ENCODE measurements at regions not wholly inside any gene's neighbourhood (a gene's known extent, or its start where the extent isn't known, plus 50 kb on each side); places are given as distances from the start of the nearest gene placed in this dataset.

GRCh38 chr1:221069178-221069903 lies 190.1 kb downstream of the HLX start:
- no peak overlapping the region for H2AFZ ChIP-seq (ENCODE audit: low read depth, low read length)
- H3K4me1 ChIP-seq (ENCODE audit: control insufficient read depth, extremely low read depth, insufficient read depth, low read length), result no peaks in the 10 kb centered on the region
- no peak for DNase-seq (ENCODE audit: low read depth, low spot score)
- H3K79me2 ChIP-seq (ENCODE audit: control insufficient read depth, insufficient read depth, low read length), result no peaks in the 10 kb centered on the region
- H3K9me1 ChIP-seq (replicated peaks; ENCODE audit: control insufficient read depth, extremely low read depth, insufficient read depth, low read length), result no peaks in the 10 kb centered on the region
- CTCF ChIA-PET, result interaction anchor here (0.8 kb wide), 1 partner anchor 134 kb away, joined by 3 read pairs; no protein-coding TSS in a partner anchor
- TF ChIP-seq MAX (IDR thresholded peaks at IDR 0.05; ENCODE audit: insufficient read depth, insufficient read length) (no peak), EZH2 (IDR thresholded peaks at IDR 0.05; ENCODE audit: borderline replicate concordance, low read depth, low read length, severe bottlenecking) (no peak), POLR2A (IDR thresholded peaks at IDR 0.05; ENCODE audit: low read depth, low read length) (no peak), JUN (IDR thresholded peaks at IDR 0.05; ENCODE audit: borderline replicate concordance, insufficient read depth, insufficient read length, low read depth) (no peak), FOS (IDR thresholded peaks at IDR 0.05; ENCODE audit: borderline replicate concordance, insufficient read depth, low read length) (no peak), MYC (IDR thresholded peaks at IDR 0.05; ENCODE audit: low read depth, low read length) (no peak), CTCF (IDR thresholded peaks at IDR 0.05; ENCODE audit: extremely low read depth in 1 of 2, insufficient read depth in 1 of 2, low read depth in 1 of 2, low read length in 2 of 2) (no peak), GATA2 (IDR thresholded peaks at IDR 0.05; ENCODE audit: insufficient read depth, insufficient read length, low read depth, low read length) (no peak), POLR2AphosphoS5 (IDR thresholded peaks at IDR 0.05; ENCODE audit: insufficient read depth, low read depth, low read length) (no peak)
- POLR2A ChIA-PET, result no interaction called here
- H3K36me3 ChIP-seq (ENCODE audit: control insufficient read depth in 2 of 2, extremely low read depth in 1 of 2, insufficient read depth in 2 of 2, low read length in 2 of 2), result no peaks in the 10 kb centered on the region
- H3K4me2 ChIP-seq (ENCODE audit: insufficient read depth, low read length), result no peak overlapping the region
- intact Hi-C loops (cut with micrococcal nuclease), result no loop called here
- no peak overlapping the region for H3K27ac ChIP-seq (ENCODE audit: insufficient read depth, low read depth, low read length)
- H3K9ac ChIP-seq (replicated peaks; ENCODE audit: extremely low read depth, insufficient read depth, low read length), result no peak overlapping the region
- no peak overlapping the region for H3K4me3 ChIP-seq (replicated peaks in 1 of 3; ENCODE audit: insufficient read depth in 1 of 3, low read depth in 1 of 3, low read length in 3 of 3)
- no TSS peak for BruUV-seq (replicated peaks)
- dilution Hi-C loops (cut with MboI; ENCODE audit: extremely low pct_ligation_motif_present, low sequenced_read_pairs), result no loop called here
- no peaks in the 10 kb centered on the region for H4K20me1 ChIP-seq (replicated peaks; ENCODE audit: control insufficient read depth, extremely low read depth, insufficient read depth, low read length)
- no peaks in the 10 kb centered on the region for H3K9me3 ChIP-seq (replicated peaks; ENCODE audit: control insufficient read depth, insufficient read depth, low read length)
- FAIRE-seq, result peak; percentile 40
- H3K27me3 ChIP-seq (ENCODE audit: control insufficient read depth in 2 of 2, insufficient read depth in 2 of 2, low read length in 2 of 2), result no peaks in the 10 kb centered on the region
